ENCODE measurements at regions not wholly inside any gene's neighbourhood (a gene's known extent, or its start where the extent isn't known, plus 50 kb on each side); places are given as distances from the start of the nearest gene placed in this dataset.
A peak's percentile ranks its signal among the peaks of the same experiment; 100 is the strongest.
"Not testable (repeated sequence)": the region's sequence is repeated elsewhere in the genome, so short reads cannot be mapped to it uniquely, and the experiment has no call there.

- H3K27ac ChIP-seq, result no peak overlapping the region
- H3K4me3 ChIP-seq, result no peak overlapping the region
- H3K9ac ChIP-seq, result no peak overlapping the region
- TF ChIP-seq Cebpa-rat (IDR thresholded peaks at IDR 0.05), result no peak
- H3K27me3 ChIP-seq, result no peaks in the 10 kb centered on the region
- H3K36me3 ChIP-seq, result no peaks in the 10 kb centered on the region
- H3K9me3 ChIP-seq (replicated peaks in 1 of 11), result peaks cover 8 to 38% (median 24%) of the 10 kb centered on the region in 11 experiments; a peak in 20 of 22 replicates
- H3K4me1 ChIP-seq, result no peaks in the 10 kb centered on the region
- no peaks in the 10 kb centered on the region for H4K20me1 ChIP-seq
- H3K4me2 ChIP-seq, result no peak overlapping the region
Measured at GRCh38 chr5:179462040-179462439, 88.3 kb upstream of the RUFY1 start.

GRCh38 chr5:179461576-179461975 lies 88.8 kb upstream of the RUFY1 start:
- H3K9ac ChIP-seq, result no peak overlapping the region
- H3K4me1 ChIP-seq, result no peaks in the 10 kb centered on the region
- H3K36me3 ChIP-seq, result no peaks in the 10 kb centered on the region
- no peak overlapping the region for H3K27ac ChIP-seq
- H3K9me3 ChIP-seq (replicated peaks in 1 of 11), result peaks cover 9 to 42% (median 27%) of the 10 kb centered on the region in 11 experiments
- H3K4me2 ChIP-seq, result no peak overlapping the region
- H3K27me3 ChIP-seq, result no peaks in the 10 kb centered on the region
- no peak for TF ChIP-seq Cebpa-rat (IDR thresholded peaks at IDR 0.05)
- H4K20me1 ChIP-seq, result no peaks in the 10 kb centered on the region
- no peak overlapping the region for H3K4me3 ChIP-seq

- H3K4me1 ChIP-seq, result peaks cover 0 to 10% (median 6%) of the 10 kb centered on the region in 10 experiments; a peak in 9 of 20 replicates
- H3K9ac ChIP-seq, result no peak overlapping the region
- no peak overlapping the region for H3K27ac ChIP-seq
- H4K20me1 ChIP-seq, result no peaks in the 10 kb centered on the region
- H3K4me3 ChIP-seq, result no peak overlapping the region
- no peaks in the 10 kb centered on the region for H3K36me3 ChIP-seq
- no peaks in the 10 kb centered on the region for H3K27me3 ChIP-seq
- peaks cover 25 to 50% (median 38%) of the 10 kb centered on the region in 11 experiments for H3K9me3 ChIP-seq (replicated peaks in 1 of 11)
- TF ChIP-seq Cebpa-rat (IDR thresholded peaks at IDR 0.05), result no peak
- H3K4me2 ChIP-seq, result no peak overlapping the region
Measured at GRCh38 chr5:179459771-179460170, 90.6 kb upstream of the RUFY1 start.

DNA sequence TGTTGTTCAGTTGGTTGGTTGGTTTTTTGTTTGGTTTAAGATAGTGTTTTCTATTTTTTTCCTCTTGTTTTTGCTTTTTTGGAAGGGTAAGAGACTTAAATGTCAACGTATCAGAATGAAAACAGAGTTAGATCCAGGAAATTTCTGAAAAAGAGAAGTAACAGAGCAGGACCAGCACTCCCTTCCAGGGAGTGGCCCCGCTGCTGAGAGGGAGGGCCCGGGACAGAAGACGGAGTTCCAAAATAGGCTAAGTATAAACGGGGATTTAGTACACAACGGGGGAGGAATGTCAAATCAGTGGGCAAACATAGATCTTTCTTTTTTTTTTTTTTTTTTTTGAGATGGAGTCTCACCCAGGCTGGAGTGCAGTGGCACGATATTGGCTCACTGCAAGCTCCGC lies 92.7 kb upstream of the RUFY1 start:
- no peak overlapping the region for H3K4me2 ChIP-seq
- H3K9ac ChIP-seq, result no peak overlapping the region
- no peak overlapping the region for H3K4me3 ChIP-seq
- peaks cover 32 to 52% (median 37%) of the 10 kb centered on the region in 11 experiments for H3K9me3 ChIP-seq (replicated peaks in 1 of 11)
- no peak for TF ChIP-seq Cebpa-rat (IDR thresholded peaks at IDR 0.05)
- H3K27ac ChIP-seq, result no peak overlapping the region
- no peaks in the 10 kb centered on the region for H4K20me1 ChIP-seq
- no peaks in the 10 kb centered on the region for H3K36me3 ChIP-seq
- H3K4me1 ChIP-seq, result peaks cover 0 to 10% (median 6%) of the 10 kb centered on the region in 10 experiments; a peak in 9 of 20 replicates
- no peaks in the 10 kb centered on the region for H3K27me3 ChIP-seq

DNA sequence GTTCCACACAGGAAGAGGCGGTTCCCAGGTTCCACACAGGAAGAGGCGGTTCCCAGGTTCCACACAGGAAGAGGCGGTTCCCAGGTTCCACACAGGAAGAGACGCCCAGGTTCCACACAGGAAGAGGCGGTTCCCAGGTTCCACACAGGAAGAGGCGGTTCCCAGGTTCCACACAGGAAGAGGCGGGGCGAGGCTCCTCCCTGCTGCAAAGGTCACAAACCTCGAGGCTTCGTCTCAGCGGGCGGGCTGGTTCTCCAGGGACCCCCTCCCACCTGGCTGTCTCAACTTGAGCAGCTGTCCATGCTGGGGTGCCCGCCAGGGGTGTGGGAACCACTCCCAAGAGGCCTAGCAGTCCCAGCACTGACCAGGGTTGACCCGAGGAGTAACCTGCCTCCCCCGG lies 94.3 kb upstream of the RUFY1 start:
- peaks cover 45 to 68% (median 52%) of the 10 kb centered on the region in 11 experiments for H3K9me3 ChIP-seq (replicated peaks in 1 of 11)
- not testable (repeated sequence) for H3K27me3 ChIP-seq, H4K20me1 ChIP-seq, H3K36me3 ChIP-seq, H3K4me2 ChIP-seq, H3K9ac ChIP-seq, H3K4me1 ChIP-seq
- H3K27ac ChIP-seq, result peak overlapping the region in 1 of 11 experiments; percentile 64; a peak in 1 of 22 replicates
- H3K4me3 ChIP-seq, result peak overlapping the region in 2 of 10 experiments; percentile 7 to 24; a peak in 1 of 20 replicates

- H3K4me3 ChIP-seq, result peak overlapping the region in 3 of 10 experiments; percentile 2 to 21 (median 18); a peak in 2 of 20 replicates
- TF ChIP-seq Cebpa-rat (IDR thresholded peaks at IDR 0.05), result no peak
- H3K9ac ChIP-seq, result no peak overlapping the region
- H3K27me3 ChIP-seq, result no peaks in the 10 kb centered on the region
- no peaks in the 10 kb centered on the region for H4K20me1 ChIP-seq
- no peaks in the 10 kb centered on the region for H3K36me3 ChIP-seq
- H3K9me3 ChIP-seq (replicated peaks in 1 of 11), result peaks cover 52 to 75% (median 60%) of the 10 kb centered on the region in 11 experiments
- H3K4me2 ChIP-seq, result peak overlapping the region; percentile 10 to 54 (median 36); a peak in 10 of 22 replicates
- H3K27ac ChIP-seq, result peak overlapping the region in 8 of 11 experiments; percentile 29 to 66 (median 54); a peak in 16 of 22 replicates
- H3K4me1 ChIP-seq, result peaks cover 0 to 10% (median 6%) of the 10 kb centered on the region in 10 experiments; a peak in 9 of 20 replicates
Measured at GRCh38 chr5:179455320-179455719, 95.0 kb upstream of the RUFY1 start.

GRCh38 chr5:179454356-179454755 lies 96.0 kb upstream of the RUFY1 start:
- Histone ChIP-seq H3K36me3 (no peaks in the 10 kb centered on the region), H3K4me3 (no peak overlapping the region), H3K9ac (no peak overlapping the region), H3K27ac (no peak overlapping the region), H3K4me2 (no peak overlapping the region), H3K27me3 (no peaks in the 10 kb centered on the region), H3K4me1 (peaks cover 0 to 10% (median 6%) of the 10 kb centered on the region in 10 experiments; a peak in 9 of 20 replicates), H4K20me1 (no peaks in the 10 kb centered on the region), H3K9me3 (replicated peaks in 1 of 11) (peaks cover 58 to 85% (median 69%) of the 10 kb centered on the region in 11 experiments)
- no peak for TF ChIP-seq Cebpa-rat (IDR thresholded peaks at IDR 0.05)

DNA sequence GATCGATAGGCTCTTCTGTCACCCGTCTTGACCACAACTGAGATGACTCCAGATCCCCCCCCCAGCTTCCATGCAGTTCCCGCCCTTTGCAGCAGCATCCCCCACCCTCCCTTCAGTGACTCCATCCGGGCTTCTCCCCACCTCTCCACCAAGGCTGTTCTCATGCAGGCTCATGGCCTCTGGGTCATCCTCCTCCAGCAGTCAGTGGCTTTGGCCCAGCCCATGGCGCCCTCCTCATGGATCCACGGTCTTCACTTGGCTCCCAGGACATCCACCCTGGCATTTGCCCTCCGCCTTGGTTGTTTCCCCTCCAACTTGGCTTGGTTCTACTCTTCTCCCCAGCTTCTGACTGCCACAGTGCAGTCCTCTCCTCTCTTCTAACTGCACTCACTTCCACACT lies 96.7 kb upstream of the RUFY1 start:
- Histone ChIP-seq H3K4me1 (peaks cover 0 to 10% (median 6%) of the 10 kb centered on the region in 10 experiments; a peak in 9 of 20 replicates), H3K9me3 (replicated peaks in 1 of 11) (peaks cover 58 to 87% (median 74%) of the 10 kb centered on the region in 11 experiments), H3K4me3 (no peak overlapping the region), H3K27me3 (no peaks in the 10 kb centered on the region), H3K4me2 (no peak overlapping the region), H3K27ac (no peak overlapping the region), H4K20me1 (no peaks in the 10 kb centered on the region), H3K9ac (no peak overlapping the region), H3K36me3 (no peaks in the 10 kb centered on the region)
- TF ChIP-seq Cebpa-rat (IDR thresholded peaks at IDR 0.05), result no peak

- Histone ChIP-seq H3K9ac (no peak overlapping the region), H3K27me3 (no peaks in the 10 kb centered on the region), H3K9me3 (replicated peaks in 1 of 11) (peaks cover 51 to 78% (median 68%) of the 10 kb centered on the region in 11 experiments), H3K4me2 (no peak overlapping the region), H3K27ac (no peak overlapping the region), H3K4me1 (peaks cover 0 to 10% (median 6%) of the 10 kb centered on the region in 10 experiments; a peak in 9 of 20 replicates), H4K20me1 (no peaks in the 10 kb centered on the region), H3K4me3 (no peak overlapping the region), H3K36me3 (no peaks in the 10 kb centered on the region)
- TF ChIP-seq Cebpa-rat (IDR thresholded peaks at IDR 0.05), result no peak
Measured at GRCh38 chr5:179452356-179453230, 97.8 kb upstream of the RUFY1 start.
